ENCODE measurements at regions not wholly inside any gene's neighbourhood (a gene's known extent, or its start where the extent isn't known, plus 50 kb on each side); places are given as distances from the start of the nearest gene placed in this dataset.

DNA sequence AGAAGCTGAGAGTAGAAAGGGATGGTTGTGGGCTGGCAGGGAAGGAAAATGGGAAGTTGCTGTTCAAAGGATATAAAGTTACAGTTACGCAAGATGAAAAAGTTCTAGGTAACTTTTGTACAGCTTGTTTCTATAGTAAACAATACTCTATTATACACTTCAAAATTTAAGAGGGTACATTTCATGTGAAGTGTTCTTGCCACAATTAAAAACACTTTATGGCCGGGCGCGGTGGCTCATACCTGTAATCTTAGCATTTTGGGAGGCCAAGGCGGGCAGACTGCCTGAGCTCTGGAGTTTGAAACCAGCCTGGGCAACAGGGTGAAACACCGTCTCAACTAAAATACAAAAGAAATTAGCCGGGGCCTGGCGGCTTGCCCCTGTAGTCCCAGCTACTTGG is 623.6 kb downstream of the STIM2 start:
- TF ChIP-seq CTCF (conservative IDR thresholded peaks at IDR 0.05; ENCODE audit: low read depth, low read length) = no peak
- no peak overlapping the region for H3K4me3 ChIP-seq (ENCODE audit: low read depth, low read length)
- no peak for DNase-seq (ENCODE audit: low read depth)

DNA sequence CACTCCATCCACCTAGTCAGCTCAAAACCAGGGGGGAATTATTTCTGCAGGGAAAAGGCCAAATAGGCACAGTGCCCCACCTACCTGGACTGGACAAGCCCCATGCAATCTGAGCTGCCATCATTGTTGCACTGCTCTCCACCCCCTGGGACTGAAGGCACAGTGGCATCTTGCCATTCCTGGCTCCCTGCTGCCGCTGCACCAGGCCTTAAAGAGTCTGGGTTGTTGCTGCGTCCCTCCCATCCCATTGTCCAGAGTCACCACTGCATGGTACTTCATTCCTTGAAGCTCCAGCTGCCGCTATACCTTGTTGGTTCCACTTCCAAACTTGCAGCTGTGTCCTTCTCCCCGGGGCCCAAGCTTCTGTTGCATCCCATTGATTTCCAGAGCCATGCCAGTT is 629.7 kb downstream of the STIM2 start:
- DNase-seq (ENCODE audit: low read depth) = no peak
- H3K4me3 ChIP-seq (ENCODE audit: low read depth, low read length) = no peak overlapping the region
- no peak for TF ChIP-seq CTCF (conservative IDR thresholded peaks at IDR 0.05; ENCODE audit: low read depth, low read length)

- H3K4me3 ChIP-seq (ENCODE audit: low read depth, low read length) = no peak overlapping the region
- no peak for DNase-seq (ENCODE audit: low read depth)
- no peak for TF ChIP-seq CTCF (conservative IDR thresholded peaks at IDR 0.05; ENCODE audit: low read depth, low read length)
Measured at GRCh38 chr4:27490766-27491165, 630.1 kb downstream of the STIM2 start.

DNA sequence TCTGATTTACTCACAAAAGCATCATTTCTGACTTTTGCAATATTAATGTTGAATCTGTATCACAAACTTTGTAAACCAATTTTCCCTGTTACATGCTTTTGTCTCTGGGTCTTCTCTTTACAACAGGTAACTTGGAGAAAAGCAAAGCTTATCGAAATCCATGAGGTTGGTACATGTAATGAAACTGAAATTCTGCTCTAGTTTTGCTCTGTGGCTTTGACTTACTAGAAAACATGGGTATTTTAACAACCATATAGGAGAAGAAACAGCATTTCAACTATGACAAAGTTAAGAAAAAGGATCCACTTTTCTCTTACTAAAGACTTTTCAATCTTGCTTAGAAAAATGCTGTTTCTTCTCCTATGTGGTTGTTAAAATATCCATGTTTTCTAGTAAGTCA is 645.8 kb downstream of the STIM2 start:
- no peak for DNase-seq (ENCODE audit: low read depth)
- TF ChIP-seq CTCF (conservative IDR thresholded peaks at IDR 0.05; ENCODE audit: low read depth, low read length) = no peak
- no peak overlapping the region for H3K4me3 ChIP-seq (ENCODE audit: low read depth, low read length)

DNA sequence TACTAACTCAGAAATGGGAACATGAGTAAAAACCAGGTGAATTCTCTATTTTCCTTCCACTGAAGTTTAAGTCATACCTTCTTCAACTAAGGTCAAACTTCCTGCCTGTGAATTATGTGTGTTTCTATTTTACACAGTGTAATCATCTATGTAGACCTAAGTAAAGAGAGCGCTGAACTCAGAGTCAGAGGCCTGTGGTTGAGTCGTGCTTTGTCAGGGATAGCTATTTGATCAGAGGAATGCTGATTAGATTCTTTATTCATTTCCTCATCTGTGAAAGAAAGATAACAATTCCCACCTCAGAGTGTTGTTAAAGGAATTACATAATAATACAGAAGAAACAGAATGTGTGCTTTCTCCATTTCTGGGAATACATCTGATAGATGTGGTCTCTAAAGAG is 654.1 kb downstream of the STIM2 start:
- no peak overlapping the region for H3K4me3 ChIP-seq (ENCODE audit: low read depth, low read length)
- TF ChIP-seq CTCF (conservative IDR thresholded peaks at IDR 0.05; ENCODE audit: low read depth, low read length) = no peak
- no peak for DNase-seq (ENCODE audit: low read depth)

GRCh38 chr4:27515140-27515539 is 654.5 kb downstream of the STIM2 start:
- no peak for DNase-seq (ENCODE audit: low read depth)
- no peak for TF ChIP-seq CTCF (conservative IDR thresholded peaks at IDR 0.05; ENCODE audit: low read depth, low read length)
- no peak overlapping the region for H3K4me3 ChIP-seq (ENCODE audit: low read depth, low read length)

GRCh38 chr4:27518876-27519275 is 658.2 kb downstream of the STIM2 start:
- DNase-seq (ENCODE audit: low read depth) = no peak

More at GRCh38 chr4:27518876-27519275, 658.2 kb downstream of the STIM2 start:
- TF ChIP-seq CTCF (conservative IDR thresholded peaks at IDR 0.05; ENCODE audit: low read depth, low read length) = no peak
- no peak overlapping the region for H3K4me3 ChIP-seq (ENCODE audit: low read depth, low read length)
